ENCODE measurements at regions not wholly inside any gene's neighbourhood (a gene's known extent, or its start where the extent isn't known, plus 50 kb on each side); places are given as distances from the start of the nearest gene placed in this dataset.
"Not testable (repeated sequence)": the region's sequence is repeated elsewhere in the genome, so short reads cannot be mapped to it uniquely, and the experiment has no call there.

DNA sequence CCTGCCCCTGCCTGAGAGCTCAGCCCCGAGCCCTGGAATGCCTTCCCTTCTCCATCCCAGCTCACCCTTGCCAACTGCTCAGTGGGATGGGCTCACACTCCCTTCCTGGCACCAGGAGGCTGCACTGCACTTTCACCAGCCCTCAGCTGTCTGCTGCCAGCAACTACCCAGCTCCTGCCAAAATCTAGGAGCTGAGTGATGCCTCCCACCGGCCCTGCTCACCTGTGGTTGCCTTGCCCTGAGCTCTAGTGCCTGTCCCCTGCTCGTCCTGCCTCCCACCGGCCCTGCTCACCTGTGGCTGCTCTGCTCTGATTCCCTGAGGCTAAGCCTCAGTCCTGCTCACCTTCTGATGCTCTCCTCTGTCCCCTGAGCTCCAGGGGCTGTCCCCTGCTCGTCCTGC is 119.8 kb downstream of the TMEM121 start:
- peak; percentile 55 for DNase-seq (ENCODE audit: low read depth)
- H3K4me3 ChIP-seq (ENCODE audit: low read depth, low read length): peak overlapping the region; percentile 89
- TF ChIP-seq, protein P1, sequence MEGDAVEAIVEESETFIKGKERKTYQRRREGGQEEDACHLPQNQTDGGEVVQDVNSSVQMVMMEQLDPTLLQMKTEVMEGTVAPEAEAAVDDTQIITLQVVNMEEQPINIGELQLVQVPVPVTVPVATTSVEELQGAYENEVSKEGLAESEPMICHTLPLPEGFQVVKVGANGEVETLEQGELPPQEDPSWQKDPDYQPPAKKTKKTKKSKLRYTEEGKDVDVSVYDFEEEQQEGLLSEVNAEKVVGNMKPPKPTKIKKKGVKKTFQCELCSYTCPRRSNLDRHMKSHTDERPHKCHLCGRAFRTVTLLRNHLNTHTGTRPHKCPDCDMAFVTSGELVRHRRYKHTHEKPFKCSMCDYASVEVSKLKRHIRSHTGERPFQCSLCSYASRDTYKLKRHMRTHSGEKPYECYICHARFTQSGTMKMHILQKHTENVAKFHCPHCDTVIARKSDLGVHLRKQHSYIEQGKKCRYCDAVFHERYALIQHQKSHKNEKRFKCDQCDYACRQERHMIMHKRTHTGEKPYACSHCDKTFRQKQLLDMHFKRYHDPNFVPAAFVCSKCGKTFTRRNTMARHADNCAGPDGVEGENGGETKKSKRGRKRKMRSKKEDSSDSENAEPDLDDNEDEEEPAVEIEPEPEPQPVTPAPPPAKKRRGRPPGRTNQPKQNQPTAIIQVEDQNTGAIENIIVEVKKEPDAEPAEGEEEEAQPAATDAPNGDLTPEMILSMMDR (IDR thresholded peaks at IDR 0.05; ENCODE audit: insufficient read depth, low read depth, low read length, missing control alignments): no peak

DNA sequence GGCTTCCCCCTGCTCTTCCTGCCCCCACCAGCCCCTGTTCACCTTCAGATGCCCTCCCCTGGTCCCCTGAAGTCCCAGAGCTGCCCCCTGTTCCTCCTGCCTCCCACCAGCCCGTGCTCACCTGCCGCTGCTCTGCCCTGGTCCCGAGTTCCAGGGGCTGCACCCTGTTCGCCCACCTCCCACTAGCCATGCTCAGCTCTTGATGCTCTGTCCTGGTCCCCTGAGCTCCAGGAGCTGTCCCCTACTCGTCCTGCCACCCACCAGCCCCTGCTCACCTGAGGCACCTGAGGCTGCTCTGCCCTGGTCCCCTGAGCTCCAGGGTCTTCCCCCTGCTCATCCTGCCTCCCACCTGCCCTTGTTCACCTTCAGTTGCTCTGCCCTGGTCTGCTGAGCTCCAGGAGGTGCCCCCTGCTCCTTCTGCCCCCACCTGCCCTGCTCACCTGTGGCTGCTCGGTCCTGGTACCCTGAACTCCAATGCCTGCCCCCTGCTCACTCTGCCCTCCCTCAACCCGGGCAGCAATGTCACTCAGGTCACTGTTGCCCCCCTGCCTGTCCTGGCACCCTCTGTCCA is 120.4 kb downstream of the TMEM121 start:
- DNase-seq (ENCODE audit: low read depth): not testable (repeated sequence)

DNA sequence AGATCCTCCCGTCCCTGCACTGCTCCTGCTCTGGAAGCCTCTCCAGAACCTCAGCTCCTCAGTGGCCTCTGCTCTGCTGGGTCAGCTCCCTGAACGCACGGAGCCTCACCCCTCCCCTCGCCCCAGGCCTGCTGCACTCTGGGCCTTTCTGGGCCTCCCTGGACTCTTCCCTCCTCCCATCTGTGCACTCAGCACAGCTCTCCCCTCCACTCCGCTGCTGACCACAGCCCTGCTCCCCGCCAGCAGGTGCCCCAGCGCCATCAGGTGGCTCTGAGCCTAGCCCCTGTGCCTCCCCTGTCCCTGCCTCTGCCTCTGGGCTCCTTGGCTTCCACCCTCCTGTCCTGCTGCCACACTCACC is 121.0 kb downstream of the TMEM121 start:
- H3K4me3 ChIP-seq (ENCODE audit: low read depth, low read length): peak overlapping the region; percentile 89
- peak; percentile 46 for DNase-seq (ENCODE audit: low read depth)

More for the DNA sequence above, 120.4 kb downstream of the TMEM121 start:
- peak overlapping the region; percentile 89 for H3K4me3 ChIP-seq (ENCODE audit: low read depth, low read length)

DNA sequence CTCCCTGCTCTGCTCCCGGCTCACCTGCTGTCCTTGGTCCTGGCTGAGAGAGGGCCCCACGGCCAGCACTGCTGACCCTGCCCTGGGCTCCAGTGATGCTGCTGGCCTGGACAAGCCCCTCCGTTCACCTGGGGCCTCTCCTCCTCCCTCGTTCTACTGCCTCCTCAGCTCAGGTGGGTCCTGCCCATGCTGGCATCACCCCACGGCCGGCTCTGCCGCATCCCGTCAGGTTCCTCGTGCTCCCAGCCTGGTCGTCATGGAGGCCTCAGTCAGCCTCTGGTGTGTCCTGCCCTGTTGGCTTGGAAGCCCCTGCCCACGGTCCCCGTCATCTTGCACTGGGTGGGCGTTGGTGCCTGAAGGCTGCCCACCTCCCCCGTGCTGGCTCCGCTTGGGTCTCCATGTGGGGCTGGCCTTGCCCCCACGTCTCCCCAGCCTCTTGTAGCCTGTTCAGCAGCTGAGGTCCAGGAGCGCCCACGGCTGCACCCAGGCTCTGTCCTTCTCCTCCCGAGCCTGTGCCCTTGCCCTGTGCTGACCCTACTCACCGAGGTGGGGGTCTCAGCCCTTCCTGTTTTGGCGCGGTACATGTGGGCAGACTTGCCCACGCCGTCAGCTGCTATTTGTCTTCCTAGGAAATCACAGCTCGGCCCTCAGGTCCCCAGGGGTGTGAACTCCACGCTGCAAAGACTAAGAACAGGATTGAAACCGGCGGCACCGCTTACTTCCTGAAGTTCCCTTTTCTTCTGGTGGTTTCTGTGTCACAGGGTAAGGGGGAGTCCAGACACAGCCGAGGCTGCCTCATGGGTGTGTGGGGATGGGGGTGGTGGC is 121.6 kb downstream of the TMEM121 start:
- TF ChIP-seq, protein P1 (IDR thresholded peaks at IDR 0.05; ENCODE audit: insufficient read depth, low read depth, low read length, missing control alignments): no peak
- peak; percentile 78 for DNase-seq (ENCODE audit: low read depth)
- H3K4me3 ChIP-seq (ENCODE audit: low read depth, low read length): peak overlapping the region; percentile 89

DNA sequence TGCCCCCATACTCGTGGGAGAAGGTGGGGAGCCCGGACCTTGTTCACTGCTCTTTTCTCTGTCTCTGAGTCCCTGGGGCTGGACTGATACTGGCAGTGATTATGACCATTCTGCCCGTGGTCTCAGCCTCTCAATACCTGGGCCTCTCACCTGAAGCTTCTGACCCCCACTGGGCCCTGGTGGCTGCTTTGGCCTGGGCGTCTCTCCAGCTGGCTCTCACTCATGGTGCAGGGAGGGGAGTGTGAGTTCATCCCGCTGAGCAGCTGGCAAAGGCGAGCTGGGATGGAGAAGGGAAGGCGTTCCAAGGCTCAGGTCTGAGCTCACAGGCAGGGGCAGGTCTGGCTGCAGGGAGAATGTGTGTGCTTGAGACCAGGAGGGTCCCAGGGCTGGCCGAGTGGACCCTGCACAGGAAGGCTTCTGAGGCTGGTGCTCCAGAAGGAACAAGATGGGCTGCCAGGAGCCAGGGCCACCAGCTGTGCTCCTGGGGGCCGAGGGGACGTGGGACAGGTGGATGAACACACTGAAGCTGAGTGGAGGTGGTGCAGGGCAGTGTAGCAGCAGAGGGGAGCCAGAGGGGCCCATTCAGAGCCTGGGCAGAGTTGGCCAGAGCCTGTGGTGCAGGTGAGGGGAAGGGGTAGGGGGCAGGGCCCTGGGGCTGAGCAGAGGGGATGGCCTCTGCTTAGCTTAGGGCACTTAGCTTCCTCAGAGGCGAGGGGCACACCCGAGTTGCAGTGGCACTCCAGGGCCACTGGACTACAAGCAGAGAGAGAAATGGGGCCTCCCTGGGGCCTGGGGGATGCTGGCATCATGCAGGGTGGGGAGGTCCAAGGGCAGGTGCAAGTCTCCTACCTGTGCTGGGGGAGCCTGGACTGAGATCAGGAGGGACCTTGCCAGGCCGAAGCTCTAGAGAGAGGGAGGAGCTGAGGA is 122.5 kb downstream of the TMEM121 start:
- H3K4me3 ChIP-seq (ENCODE audit: low read depth, low read length): peak overlapping the region; percentile 89
- DNase-seq (ENCODE audit: low read depth): not testable (repeated sequence)

DNA sequence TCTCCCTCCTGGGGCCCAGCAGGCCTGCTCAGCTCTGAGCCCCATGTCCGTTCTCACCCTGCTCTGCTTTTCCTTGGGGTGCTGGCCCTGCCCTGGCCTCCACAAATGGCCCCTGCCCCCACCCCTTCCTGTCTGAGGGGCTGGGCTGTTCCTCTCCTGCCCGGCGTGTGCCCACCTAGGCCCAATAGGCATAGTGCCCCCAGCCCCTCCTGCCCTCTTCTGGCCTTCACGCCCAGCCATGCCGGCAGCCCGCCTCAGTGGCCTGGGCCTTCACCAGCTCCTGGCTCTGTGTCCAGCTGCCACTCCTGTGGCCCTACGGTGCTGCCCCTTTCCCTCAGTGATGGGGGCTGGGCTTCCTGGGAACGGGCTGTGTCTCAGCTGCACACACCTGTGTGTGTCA is 125.9 kb downstream of the TMEM121 start:
- not testable (repeated sequence) for DNase-seq (ENCODE audit: low read depth); H3K4me3 ChIP-seq (ENCODE audit: low read depth, low read length)

DNA sequence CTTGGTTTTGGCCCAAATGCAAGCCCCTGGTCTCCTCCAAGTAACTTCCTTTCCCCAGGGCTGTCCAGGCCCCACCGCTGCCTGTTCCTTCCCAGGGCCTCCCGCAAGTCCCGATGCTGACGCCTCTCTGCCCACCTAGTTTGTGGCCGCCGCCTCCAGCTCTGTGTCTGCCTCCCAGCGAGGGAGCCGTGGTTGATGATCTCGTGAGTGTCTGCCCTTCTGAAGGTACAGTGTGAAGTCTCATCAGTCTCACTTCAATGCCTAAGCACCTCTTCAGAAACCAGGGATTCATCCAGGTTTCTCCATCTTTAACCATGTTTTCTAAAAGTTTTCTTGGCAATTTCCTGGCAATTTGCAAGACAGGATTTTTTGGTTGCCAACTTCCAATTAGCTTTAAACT is 127.5 kb downstream of the TMEM121 start:
- not testable (repeated sequence) for H3K4me3 ChIP-seq (ENCODE audit: low read depth, low read length); DNase-seq (ENCODE audit: low read depth)

DNA sequence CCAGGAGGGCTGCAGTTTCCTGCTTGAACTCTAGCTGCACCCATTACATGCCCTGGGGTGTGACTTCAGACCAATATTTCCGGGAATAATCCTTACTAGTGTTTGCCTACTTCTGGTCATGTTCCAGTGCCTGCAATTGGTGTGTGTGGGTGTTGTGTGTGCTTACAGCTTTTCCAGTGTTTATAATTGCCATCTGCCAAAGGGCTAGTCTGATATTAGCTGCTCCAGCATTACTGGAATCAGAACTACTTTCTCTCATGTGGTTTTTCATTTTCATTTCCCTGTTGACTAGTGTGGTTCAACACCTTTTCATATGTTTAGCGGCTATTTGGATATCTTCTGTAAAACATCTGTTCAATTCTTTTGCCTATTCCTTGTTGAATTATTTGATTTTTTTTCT is 132.9 kb downstream of the TMEM121 start:
- not testable (repeated sequence) for H3K4me3 ChIP-seq (ENCODE audit: low read depth, low read length); DNase-seq (ENCODE audit: low read depth)

DNA sequence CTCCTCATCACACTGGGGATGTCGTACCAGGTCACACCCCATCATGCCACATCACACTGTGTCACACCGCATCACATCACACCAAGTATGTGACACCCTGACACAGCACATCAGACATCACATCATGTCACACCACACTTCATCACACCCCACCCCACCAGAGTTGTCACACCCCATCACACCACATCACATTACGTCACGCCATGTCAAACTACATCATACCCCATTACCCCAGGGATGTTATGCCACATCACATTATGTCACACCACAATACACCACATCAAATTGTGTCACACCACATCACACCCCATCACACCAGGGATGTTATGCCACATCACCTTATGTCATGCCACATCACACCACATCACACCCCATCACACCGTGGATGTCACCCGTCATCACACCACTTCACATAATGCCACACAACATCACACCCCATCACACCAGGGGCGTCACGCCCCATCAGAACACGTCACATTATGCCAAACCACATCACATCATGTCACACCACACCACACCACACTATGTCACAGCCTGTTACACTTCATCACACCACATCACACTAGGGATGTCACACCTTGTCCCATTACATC is 133.6 kb downstream of the TMEM121 start:
- no peak for DNase-seq (ENCODE audit: low read depth)
- H3K4me3 ChIP-seq (ENCODE audit: low read depth, low read length): no peak overlapping the region
- TF ChIP-seq, protein P1 (IDR thresholded peaks at IDR 0.05; ENCODE audit: insufficient read depth, low read depth, low read length, missing control alignments): no peak
